Hepatocyte (in vitro differentiated cells): ENCODE measurements at regions not wholly inside any gene's neighbourhood (a gene's known extent, or its start where the extent isn't known, plus 50 kb on each side); places are given as distances from the start of the nearest gene placed in this dataset.
"Not testable (repeated sequence)": the region's sequence is repeated elsewhere in the genome, so short reads cannot be mapped to it uniquely, and the experiment has no call there.

Experiments
- DNase-seq: peaks from one replicate; pipeline ENCODE4 v3.0.0-alpha.2; 2016; ENCODE audit warnings: low spot score
- H2AFZ ChIP-seq: fragments of 200-600 bp; sonication (generic); 2 replicates; pipeline ENCODE4 v1.6.0; 2016; ENCODE audit warnings: antibody characterized with exemption, mild to moderate bottlenecking
- H3K27ac ChIP-seq: fragments of 200-600 bp; sonication (generic); 2 replicates; pipeline ENCODE4 v1.5.1; 2016; ENCODE audit warnings: mild to moderate bottlenecking
- H3K27me3 ChIP-seq: fragments of 200-600 bp; sonication (generic); 2 replicates; pipeline ENCODE4 v1.6.1; 2016
- H3K36me3 ChIP-seq: fragments of 200-600 bp; sonication (generic); replicated peaks from 2 replicates; pipeline ENCODE4 v1.5.1; 2016; ENCODE audit warnings: low read depth; ENCODE audit not compliant: insufficient read depth
- H3K4me1 ChIP-seq: fragments of 200-600 bp; sonication (generic); 2 replicates; pipeline ENCODE4 v1.5.1; 2016; ENCODE audit warnings: mild to moderate bottlenecking, moderate library complexity; ENCODE audit not compliant: insufficient read depth
- H3K4me2 ChIP-seq: fragments of 200-600 bp; sonication (generic); 2 replicates; pipeline ENCODE4 v1.6.0; 2016
- H3K4me3 ChIP-seq: fragments of 200-600 bp; sonication (generic); 2 replicates; pipeline ENCODE4 v1.5.1; 2016; ENCODE audit warnings: mild to moderate bottlenecking
- H3K79me2 ChIP-seq: fragments of 200-600 bp; sonication (generic); 2 replicates; pipeline ENCODE4 v1.6.0; 2017; ENCODE audit warnings: mild to moderate bottlenecking
- H3K9me2 ChIP-seq: fragments of 200-600 bp; sonication (generic); replicated peaks from 2 replicates; pipeline ENCODE4 v1.6.0; 2017; ENCODE audit warnings: mild to moderate bottlenecking; ENCODE audit not compliant: insufficient read depth
- H3K9me3 ChIP-seq: fragments of 200-600 bp; sonication (generic); 2 replicates; pipeline ENCODE4 v1.5.1; 2016; ENCODE audit warnings: low read depth, mild to moderate bottlenecking
- H4K20me1 ChIP-seq: fragments of 200-600 bp; sonication (generic); 2 replicates; pipeline ENCODE4 v1.6.0; 2016; ENCODE audit warnings: mild to moderate bottlenecking; ENCODE audit not compliant: insufficient read depth, poor library complexity, severe bottlenecking
- CTCF ChIP-seq: fragments of 200-600 bp; sonication (generic); IDR thresholded peaks from 2 replicates; pipeline ENCODE4 v1.5.1; 2016; ENCODE audit warnings: antibody characterized with exemption, mild to moderate bottlenecking; ENCODE audit not compliant: poor library complexity
- EZH2 ChIP-seq: fragments of 200-600 bp; sonication (generic); IDR thresholded peaks from 2 replicates; pipeline ENCODE4 v1.6.1; 2016; ENCODE audit warnings: antibody characterized with exemption, mild to moderate bottlenecking, borderline replicate concordance
- EZH2phosphoT487 ChIP-seq: fragments of 200-600 bp; sonication (generic); IDR thresholded peaks from one replicate; pipeline ENCODE4 v1.6.1; 2018; ENCODE audit warnings: antibody characterized with exemption, mild to moderate bottlenecking, low read depth, moderate library complexity; ENCODE audit not compliant: unreplicated experiment, severe bottlenecking
- WGBS: methylation state at CpG from one replicate; pipeline ENCODE4 v1.1.6; 2016; ENCODE audit warnings: low lambda C conversion rate; ENCODE audit errors: missing lambda C conversion rate; 5-methylcytosine and 5-hydroxymethylcytosine counted together

- H3K9me3 ChIP-seq, result no peaks in the 10 kb centered on the region
- TF ChIP-seq CTCF (no peak), EZH2 (no peak), EZH2phosphoT487 (no peak)
- 78% methylated on average over 9 of the region's 9 CpGs for WGBS
Measured at GRCh38 chr2:123514613-123515207, 510.4 kb upstream of the CNTNAP5 start.

GRCh38 chr2:123518367-123518766, 506.7 kb upstream of the CNTNAP5 start:
- H3K9me2 ChIP-seq, result no peaks in the 10 kb centered on the region
- no peaks in the 10 kb centered on the region for H3K9me3 ChIP-seq
- no peak overlapping the region for H3K4me3 ChIP-seq
- H3K36me3 ChIP-seq, result no peaks in the 10 kb centered on the region
- DNase-seq, result no peak
- no peak overlapping the region for H3K4me2 ChIP-seq
- no peak overlapping the region for H2AFZ ChIP-seq
- no peaks in the 10 kb centered on the region for H3K4me1 ChIP-seq
- WGBS, result 68% methylated on average over 3 of the region's 3 CpGs
- TF ChIP-seq EZH2phosphoT487 (no peak), EZH2 (no peak), CTCF (no peak)
- no peaks in the 10 kb centered on the region for H3K27me3 ChIP-seq
- no peaks in the 10 kb centered on the region for H3K79me2 ChIP-seq
- no peak overlapping the region for H3K27ac ChIP-seq
- H4K20me1 ChIP-seq, result no peaks in the 10 kb centered on the region

More at GRCh38 chr2:123514613-123515207, 510.4 kb upstream of the CNTNAP5 start:
- H3K9me2 ChIP-seq, result no peaks in the 10 kb centered on the region
- no peak overlapping the region for H2AFZ ChIP-seq
- H3K27me3 ChIP-seq, result no peaks in the 10 kb centered on the region
- H3K4me1 ChIP-seq, result no peaks in the 10 kb centered on the region
- H3K36me3 ChIP-seq, result no peaks in the 10 kb centered on the region
- no peak overlapping the region for H3K27ac ChIP-seq
- H3K79me2 ChIP-seq, result no peaks in the 10 kb centered on the region
- no peak overlapping the region for H3K4me3 ChIP-seq
- H3K4me2 ChIP-seq, result no peak overlapping the region
- H4K20me1 ChIP-seq, result no peaks in the 10 kb centered on the region
- DNase-seq, result no peak

GRCh38 chr2:123521854-123522253, 503.2 kb upstream of the CNTNAP5 start:
- no peaks in the 10 kb centered on the region for H3K9me3 ChIP-seq
- no peaks in the 10 kb centered on the region for H4K20me1 ChIP-seq
- H3K27me3 ChIP-seq, result no peaks in the 10 kb centered on the region
- H3K4me1 ChIP-seq, result no peaks in the 10 kb centered on the region
- DNase-seq, result no peak
- no peaks in the 10 kb centered on the region for H3K79me2 ChIP-seq
- H3K9me2 ChIP-seq, result no peaks in the 10 kb centered on the region
- H3K4me3 ChIP-seq, result no peak overlapping the region
- TF ChIP-seq EZH2 (no peak), CTCF (no peak), EZH2phosphoT487 (no peak)
- H3K4me2 ChIP-seq, result no peak overlapping the region
- H3K36me3 ChIP-seq, result no peaks in the 10 kb centered on the region
- H3K27ac ChIP-seq, result no peak overlapping the region
- H2AFZ ChIP-seq, result no peak overlapping the region
- WGBS, result 43% methylated on average over 1 of the region's 1 CpG

GRCh38 chr2:123522498-123522897, 502.6 kb upstream of the CNTNAP5 start:
- not testable (repeated sequence) for H3K9me2 ChIP-seq, H3K4me1 ChIP-seq, H3K4me3 ChIP-seq, H3K4me2 ChIP-seq, H4K20me1 ChIP-seq, H3K27me3 ChIP-seq, H3K36me3 ChIP-seq, H2AFZ ChIP-seq, DNase-seq, H3K9me3 ChIP-seq, H3K79me2 ChIP-seq, H3K27ac ChIP-seq
- 84% methylated on average over 10 of the region's 10 CpGs for WGBS
